Transverse colon (tissue), 1 donor: ENCODE measurements at regions not wholly inside any gene's neighbourhood (a gene's known extent, or its start where the extent isn't known, plus 50 kb on each side); places are given as distances from the start of the nearest gene placed in this dataset.

Experiments
- EP300 ChIP-seq: sonication (generic); formaldehyde crosslinking; IDR thresholded peaks from one replicate; pipeline ENCODE4 v1.6.1; 2017; ENCODE audit warnings: antibody characterized with exemption, low read depth
- POLR2A ChIP-seq: fragments of 450-650 bp; IDR thresholded peaks from one replicate; pipeline ENCODE4 v1.6.1; 2016; ENCODE audit warnings: antibody characterized with exemption, mild to moderate bottlenecking, moderate library complexity

DNA sequence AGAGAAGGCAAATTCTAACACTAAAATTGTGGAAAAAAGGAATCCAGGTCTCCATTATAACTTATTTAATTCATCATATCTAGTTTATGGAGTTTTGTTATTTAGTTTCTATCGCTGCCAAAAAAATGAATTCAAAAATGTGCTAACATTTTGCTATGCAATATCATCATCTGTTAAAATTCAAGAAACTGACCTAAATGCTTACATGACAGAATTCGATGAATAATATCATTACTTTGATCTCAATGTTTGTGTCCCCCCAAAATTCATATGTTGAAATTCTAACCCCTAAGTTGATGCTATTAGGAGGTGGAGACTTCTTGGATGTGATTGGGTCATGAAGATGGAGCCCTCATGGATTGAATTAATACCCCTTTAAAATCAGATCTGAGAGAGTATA is 775.0 kb downstream of the PCDH17 start:
- TF ChIP-seq EP300 = no peak
- no peak for TF ChIP-seq POLR2A
